HG03280 (cell line): ENCODE measurements at regions not wholly inside any gene's neighbourhood (a gene's known extent, or its start where the extent isn't known, plus 50 kb on each side); places are given as distances from the start of the nearest gene placed in this dataset.
"Not testable (repeated sequence)": the region's sequence is repeated elsewhere in the genome, so short reads cannot be mapped to it uniquely, and the experiment has no call there.

ENCODE experiments used
- ATAC-seq: cut with Tn5 transposase; IDR thresholded peaks from one replicate; pipeline ENCODE4 v1.9.1; 2021; ENCODE audit warnings: mild to moderate bottlenecking, moderate library complexity; ENCODE audit not compliant: unreplicated experiment

- no peak for ATAC-seq
These were observed 52.8 kb upstream of the IKZF1 start for GRCh38 chr7:50251765-50252164.

GRCh38 chr7:50246551-50246950 is 58.0 kb upstream of the IKZF1 start:
- no peak for ATAC-seq

DNA sequence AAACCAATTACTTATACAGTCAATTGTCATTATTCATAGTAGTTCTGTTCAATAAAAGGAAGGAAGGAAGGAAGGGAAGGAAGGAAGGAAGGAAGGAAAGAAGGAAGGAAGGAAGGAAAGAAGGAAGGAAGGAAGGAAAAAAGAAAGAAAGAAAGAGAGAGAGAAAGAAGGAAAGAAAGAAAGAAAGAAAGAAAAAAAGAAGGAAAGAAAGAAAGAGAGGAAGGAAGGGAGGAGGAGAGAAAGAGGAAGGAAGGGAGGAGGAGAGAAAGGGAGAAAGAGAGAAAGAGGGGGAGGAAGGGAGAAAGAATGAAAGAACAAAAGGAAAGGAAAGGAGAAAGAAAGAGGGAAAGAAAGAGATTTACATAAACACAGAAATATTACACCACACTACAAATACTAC is 62.4 kb upstream of the IKZF1 start:
- not testable (repeated sequence) for ATAC-seq

- not testable (repeated sequence) for ATAC-seq
These were observed 63.8 kb upstream of the IKZF1 start for GRCh38 chr7:50240699-50241098.

DNA sequence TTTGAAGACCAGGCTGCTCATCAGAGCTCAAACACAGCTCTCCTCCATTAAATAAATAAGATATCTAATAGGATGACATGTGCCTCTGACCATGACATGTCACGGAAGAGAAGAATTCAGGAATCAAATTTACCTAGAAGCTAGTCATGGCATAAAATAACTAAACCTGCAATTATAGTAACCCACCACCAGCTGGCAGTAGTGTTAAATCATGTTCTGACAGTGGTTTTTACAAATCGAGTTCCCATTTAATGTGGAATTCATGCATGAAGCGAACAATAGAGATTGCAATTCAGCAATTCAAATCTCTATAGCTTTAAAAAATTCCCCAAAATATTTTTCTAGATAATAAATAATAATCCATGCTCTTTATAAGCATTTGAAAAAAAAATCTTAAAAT is 74.6 kb upstream of the IKZF1 start:
- no peak for ATAC-seq

DNA sequence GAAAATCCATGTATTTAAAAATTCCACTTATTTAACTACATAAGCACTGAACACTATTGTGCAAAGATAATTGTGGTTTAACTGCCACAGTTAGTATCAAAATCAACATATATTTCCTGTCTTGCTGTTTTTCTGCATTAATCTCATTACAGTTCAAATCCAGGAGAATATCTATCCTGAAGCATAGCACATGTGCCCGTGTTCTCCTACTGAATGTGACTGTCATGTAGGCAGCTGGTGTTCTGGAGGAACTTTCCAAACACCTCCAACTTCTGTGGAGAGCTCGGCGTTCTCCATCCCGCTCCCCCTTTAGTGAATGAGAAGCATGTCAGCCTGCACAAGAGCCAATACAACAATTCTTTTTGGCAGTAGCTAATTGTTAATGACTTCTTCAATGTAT is 76.4 kb upstream of the IKZF1 start:
- ATAC-seq, result no peak

DNA sequence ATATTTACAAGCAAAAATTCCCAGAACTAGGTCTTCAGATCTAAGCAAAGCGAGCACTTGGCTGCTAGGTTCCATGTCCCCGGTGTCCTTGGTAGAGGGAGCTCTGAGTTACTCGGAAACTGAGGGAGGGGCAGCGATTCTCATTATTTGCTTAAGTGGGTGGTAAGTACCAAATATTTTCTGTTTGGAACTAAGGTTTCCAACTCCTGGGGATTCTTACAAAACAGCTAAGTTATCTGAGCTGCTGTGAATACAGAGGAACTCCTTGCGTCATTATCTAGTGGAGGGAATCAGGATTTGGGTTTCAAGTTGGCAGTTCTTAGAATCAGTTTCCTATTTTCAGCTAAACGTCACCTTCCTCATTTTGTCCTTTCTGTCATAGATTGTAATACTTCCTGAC is 76.8 kb upstream of the IKZF1 start:
- ATAC-seq, result no peak

- no peak for ATAC-seq
These were observed 77.8 kb upstream of the IKZF1 start for GRCh38 chr7:50226669-50227068.

- no peak for ATAC-seq
These were observed 78.4 kb upstream of the IKZF1 start for GRCh38 chr7:50226145-50226544.

DNA sequence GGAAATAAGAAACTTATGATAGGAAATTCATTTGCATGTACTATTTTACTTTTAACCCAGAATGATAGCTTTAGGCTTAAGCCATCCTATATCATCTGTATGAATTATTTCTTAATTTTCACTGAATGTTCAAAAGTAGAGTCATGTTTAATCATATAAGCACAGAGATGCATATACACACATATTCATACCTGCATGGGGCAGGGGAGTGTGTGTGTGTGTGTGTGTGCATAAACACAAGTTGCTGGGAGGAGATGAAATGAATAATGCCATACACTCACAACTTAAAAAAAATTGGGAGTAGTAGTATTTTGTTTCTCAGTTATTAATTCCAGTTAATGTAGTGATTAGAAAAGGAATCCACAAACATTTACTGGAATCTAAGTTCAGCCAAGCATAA is 83.1 kb upstream of the IKZF1 start:
- no peak for ATAC-seq

DNA sequence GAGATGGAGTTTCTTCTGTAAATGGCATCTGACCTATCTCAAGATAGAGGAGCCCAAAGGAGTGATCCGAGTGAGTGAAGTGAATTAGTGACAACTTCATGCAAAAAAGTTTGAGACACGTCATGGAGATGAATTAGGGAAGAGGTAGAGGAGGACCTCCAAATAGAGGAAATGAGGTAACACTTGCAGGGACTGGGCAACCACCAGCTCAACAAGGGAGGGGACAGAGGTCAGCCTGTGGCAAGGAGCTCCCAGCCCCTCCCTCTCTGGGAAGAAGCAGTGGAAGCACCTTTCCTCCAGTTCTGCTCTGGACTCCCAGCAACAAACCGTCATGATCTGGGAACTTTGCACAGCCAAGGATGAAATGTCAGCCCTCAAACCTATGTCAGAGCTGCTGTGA is 83.5 kb upstream of the IKZF1 start:
- no peak for ATAC-seq

- ATAC-seq, result no peak
These were observed 84.2 kb upstream of the IKZF1 start for GRCh38 chr7:50220273-50220672.

DNA sequence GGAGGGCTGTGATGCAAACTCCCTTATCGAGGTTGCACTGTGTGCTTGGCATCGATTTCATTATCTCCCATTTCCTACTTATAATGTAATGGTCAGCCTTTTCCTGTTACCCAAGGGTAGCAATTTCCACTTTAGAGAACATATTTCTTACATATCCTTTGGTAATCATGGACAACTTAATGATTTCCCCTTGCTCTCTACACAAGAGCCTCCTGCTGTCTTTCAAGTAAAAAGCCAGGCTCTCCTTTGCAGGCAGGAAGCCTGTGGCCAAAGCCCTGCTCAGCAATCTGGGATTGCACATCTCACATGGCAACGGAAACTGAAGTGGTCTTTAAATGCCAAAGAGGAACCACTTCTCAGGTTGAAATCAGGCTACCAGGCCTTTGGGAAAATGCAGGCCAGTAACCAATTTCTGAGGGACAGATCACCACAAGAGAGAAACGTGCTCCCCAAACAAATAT is 86.7 kb upstream of the IKZF1 start:
- no peak for ATAC-seq

- ATAC-seq, result no peak
These were observed 87.1 kb upstream of the IKZF1 start for GRCh38 chr7:50217401-50217800.

DNA sequence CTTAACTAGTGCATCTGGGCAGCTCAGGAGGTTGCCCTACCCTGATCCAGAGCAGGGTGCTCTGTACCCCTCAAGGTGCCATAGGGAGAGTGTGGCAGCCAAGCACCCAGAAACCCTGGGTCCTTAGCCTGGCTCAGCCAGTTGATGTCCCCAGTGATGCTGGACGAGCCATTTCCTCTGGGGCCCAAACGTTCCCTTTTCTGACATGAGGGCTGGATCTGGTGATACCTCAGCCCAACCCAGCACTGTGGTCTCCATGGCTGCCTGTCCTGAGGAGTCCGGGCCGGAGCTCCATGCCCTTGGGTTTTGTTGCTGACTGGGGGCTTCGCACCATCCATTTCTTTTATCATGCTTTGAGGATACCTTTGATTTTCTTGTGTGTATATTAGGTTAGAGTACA is 87.9 kb upstream of the IKZF1 start:
- no peak for ATAC-seq

GRCh38 chr7:50214771-50215170 is 89.7 kb upstream of the IKZF1 start:
- ATAC-seq, result no peak

DNA sequence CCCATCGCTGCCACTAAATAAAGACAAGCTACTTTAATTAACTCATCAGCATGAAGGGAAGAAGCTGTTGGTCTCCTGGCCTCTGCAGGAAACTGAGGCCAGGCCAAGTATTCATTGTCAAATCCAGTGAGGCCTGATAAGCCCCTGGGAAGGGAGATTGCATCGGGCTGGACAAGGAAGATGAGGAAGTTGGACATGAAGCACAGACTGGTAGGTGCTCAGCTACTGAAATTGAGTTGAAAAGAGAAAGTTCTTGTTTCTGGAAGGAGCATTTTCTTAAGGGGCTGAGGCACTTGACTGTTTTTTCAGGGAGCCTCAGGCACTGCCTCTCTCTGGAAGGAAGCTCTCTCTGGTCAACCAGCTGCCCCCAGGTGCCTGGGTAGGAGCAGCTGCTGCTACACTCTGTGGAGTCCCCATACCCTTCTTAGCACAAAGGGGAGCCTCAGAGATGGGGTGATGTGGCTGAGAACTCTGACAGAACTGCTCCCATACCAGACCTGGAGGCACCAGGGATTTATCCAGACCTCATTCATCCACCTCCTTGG is 90.3 kb upstream of the IKZF1 start:
- no peak for ATAC-seq

GRCh38 chr7:50213622-50214017 is 90.9 kb upstream of the IKZF1 start:
- no peak for ATAC-seq

DNA sequence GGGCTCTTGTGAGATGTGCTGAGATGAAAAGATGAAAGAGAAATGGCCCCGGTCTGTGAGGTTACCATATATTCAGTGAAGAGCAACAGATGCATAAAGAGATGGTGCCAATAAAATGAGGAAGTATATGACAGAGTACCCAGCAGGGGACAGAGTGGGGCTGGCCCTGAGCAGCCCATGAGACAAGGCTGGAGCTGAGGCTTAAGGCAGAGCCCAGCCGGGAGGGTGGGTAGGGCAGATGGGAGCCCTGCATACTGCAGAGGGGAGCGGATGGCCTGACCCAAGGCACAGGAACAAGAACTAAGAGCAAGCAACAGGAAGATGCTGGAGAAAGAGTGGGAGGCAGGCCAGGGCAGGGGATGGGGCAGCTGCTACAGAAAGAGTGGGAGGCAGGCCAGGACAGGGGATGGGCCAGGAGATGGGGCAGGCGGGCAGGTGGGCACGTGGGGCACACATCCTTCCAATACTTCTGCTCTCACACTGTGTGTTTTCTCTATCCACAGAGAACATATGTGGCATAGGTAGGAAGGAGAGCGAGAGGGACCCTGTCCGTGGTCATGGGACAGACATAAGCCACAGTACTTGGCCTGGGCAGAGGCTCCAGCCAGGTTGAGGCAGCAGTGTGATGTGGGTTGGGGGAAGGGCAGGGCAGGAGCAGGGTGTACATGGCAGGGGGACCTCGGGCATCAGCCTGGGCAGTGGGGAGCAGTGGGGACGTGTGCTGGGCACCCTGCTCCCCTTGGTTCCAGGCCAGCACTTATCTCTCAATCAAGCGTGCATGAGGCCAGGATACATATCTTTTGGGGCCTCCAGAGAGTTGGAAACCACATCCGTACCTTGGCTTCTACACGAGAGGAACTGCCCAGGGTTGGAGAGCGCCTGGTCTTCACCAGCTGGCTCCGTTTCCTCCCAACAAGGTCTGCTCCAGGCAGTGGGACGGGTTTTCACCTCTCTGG is 91.6 kb upstream of the IKZF1 start:
- ATAC-seq, result no peak

- no peak for ATAC-seq
These were observed 92.5 kb upstream of the IKZF1 start for GRCh38 chr7:50212016-50212325.

GRCh38 chr7:50211130-50212015 is 93.1 kb upstream of the IKZF1 start:
- ATAC-seq, result no peak

GRCh38 chr7:50210706-50211115 is 93.8 kb upstream of the IKZF1 start:
- ATAC-seq, result no peak
